Endothelial cell of umbilical vein (primary cell): ENCODE measurements at regions not wholly inside any gene's neighbourhood (a gene's known extent, or its start where the extent isn't known, plus 50 kb on each side); places are given as distances from the start of the nearest gene placed in this dataset.

Source experiments
- CTCF ChIP-seq, 2 donors: IDR thresholded peaks; 1 replicate in 1 of 2; 2 replicates in 1 of 2; pipeline ENCODE4 v1.5.1; 2011; ENCODE audit warnings: low read length in 2 of 2, mild to moderate bottlenecking in 2 of 2, moderate library complexity in 2 of 2, control low read depth in 1 of 2, inconsistent platforms in 1 of 2, low read depth in 1 of 2; ENCODE audit not compliant: insufficient read depth in 1 of 2; ENCODE audit errors: extremely low read depth in 1 of 2
- EZH2 ChIP-seq: IDR thresholded peaks from 2 replicates; pipeline ENCODE4 v1.6.1; 2012; ENCODE audit warnings: borderline replicate concordance, low read depth, mild to moderate bottlenecking, moderate library complexity, low read length, inconsistent platforms; ENCODE audit not compliant: severe bottlenecking
- FOS ChIP-seq: IDR thresholded peaks from 2 replicates; pipeline ENCODE4 v1.6.1; 2011; ENCODE audit warnings: mild to moderate bottlenecking, low read length, moderate library complexity, borderline replicate concordance; ENCODE audit not compliant: insufficient read depth
- GATA2 ChIP-seq: IDR thresholded peaks from 2 replicates; pipeline ENCODE4 v1.7.0; 2011; ENCODE audit warnings: low read depth, mild to moderate bottlenecking, moderate library complexity, mixed read lengths, low read length; ENCODE audit not compliant: insufficient read length, insufficient read depth
- JUN ChIP-seq: IDR thresholded peaks from 2 replicates; pipeline ENCODE4 v1.6.1; 2011; ENCODE audit warnings: borderline replicate concordance, low read depth; ENCODE audit not compliant: insufficient read length, insufficient read depth
- MAX ChIP-seq: IDR thresholded peaks from 2 replicates; pipeline ENCODE4 v1.6.1; 2011; ENCODE audit not compliant: insufficient read depth, insufficient read length
- MYC ChIP-seq: IDR thresholded peaks from one replicate; pipeline ENCODE4 v1.6.1; 2011; ENCODE audit warnings: mild to moderate bottlenecking, low read depth, low read length
- POLR2A ChIP-seq: IDR thresholded peaks from 2 replicates; pipeline ENCODE4 v1.6.1; 2012; ENCODE audit warnings: low read depth, mild to moderate bottlenecking, control low read depth, low read length
- POLR2AphosphoS5 ChIP-seq: IDR thresholded peaks from 2 replicates; pipeline ENCODE4 v1.6.1; 2012; ENCODE audit warnings: low read depth, mild to moderate bottlenecking, control low read depth, low read length, moderate library complexity; ENCODE audit not compliant: insufficient read depth

- no peak for TF ChIP-seq MAX
- no peak for TF ChIP-seq CTCF (IDR thresholded peaks at IDR 0.05; ENCODE audit: extremely low read depth in 1 of 2, insufficient read depth in 1 of 2, low read depth in 1 of 2, low read length in 2 of 2)
- no peak for TF ChIP-seq JUN
- no peak for TF ChIP-seq POLR2A
- no peak for TF ChIP-seq POLR2AphosphoS5
- no peak for TF ChIP-seq EZH2
- TF ChIP-seq MYC, result no peak
- no peak for TF ChIP-seq GATA2
- TF ChIP-seq FOS, result no peak
Observed at GRCh38 chr15:62824111-62825015, 218.2 kb upstream of the TPM1 start.
